Muscle of back (tissue), 3 donors: ENCODE measurements at regions not wholly inside any gene's neighbourhood (a gene's known extent, or its start where the extent isn't known, plus 50 kb on each side); places are given as distances from the start of the nearest gene placed in this dataset.
"Not testable (repeated sequence)": the region's sequence is repeated elsewhere in the genome, so short reads cannot be mapped to it uniquely, and the experiment has no call there.

Experiments used
- DNase-seq, 3 donors: peaks; one replicate each; pipeline versions ENCODE4 v3.0.0 to v3.0.0-alpha.2; 2013

GRCh38 chr7:69419934-69420333 is 178.3 kb upstream of the AUTS2 start:
- DNase-seq, result no peak

GRCh38 chr7:69422574-69422985 is 175.7 kb upstream of the AUTS2 start:
- peak in 2 of 3 donors; percentile 80 to 88 for DNase-seq

- no peak for DNase-seq
Observed at GRCh38 chr7:69426705-69427104, 171.6 kb upstream of the AUTS2 start.

GRCh38 chr7:69428089-69428488 is 170.2 kb upstream of the AUTS2 start:
- DNase-seq, result no peak

GRCh38 chr7:69429911-69430383 is 168.3 kb upstream of the AUTS2 start:
- DNase-seq, result peak; percentile 89 to 96 (median 90)

- peak in 2 of 3 donors; percentile 67 to 84 for DNase-seq
Observed at GRCh38 chr7:69430384-69431021, 167.8 kb upstream of the AUTS2 start.

GRCh38 chr7:69431626-69432025 is 166.6 kb upstream of the AUTS2 start:
- DNase-seq, result no peak

GRCh38 chr7:69432276-69432675 is 166.0 kb upstream of the AUTS2 start:
- DNase-seq, result not testable (repeated sequence)

GRCh38 chr7:69433081-69433480 is 165.2 kb upstream of the AUTS2 start:
- no peak for DNase-seq

- peak in 1 of 3 donors; percentile 72 for DNase-seq
Observed at GRCh38 chr7:69434398-69434815, 163.9 kb upstream of the AUTS2 start.

- DNase-seq, result no peak
Observed at GRCh38 chr7:69435711-69436110, 162.6 kb upstream of the AUTS2 start.

- DNase-seq, result no peak
Observed at GRCh38 chr7:69436946-69437345, 161.3 kb upstream of the AUTS2 start.

- peak; percentile 58 to 88 (median 84) for DNase-seq
Observed at GRCh38 chr7:69438584-69439412, 159.5 kb upstream of the AUTS2 start.

- DNase-seq, result no peak
Observed at GRCh38 chr7:69439636-69440325, 158.5 kb upstream of the AUTS2 start.

GRCh38 chr7:69440976-69441375 is 157.3 kb upstream of the AUTS2 start:
- no peak for DNase-seq

- DNase-seq, result no peak
Observed at GRCh38 chr7:69443136-69443535, 155.1 kb upstream of the AUTS2 start.

- no peak for DNase-seq
Observed at GRCh38 chr7:69445541-69445940, 152.7 kb upstream of the AUTS2 start.

GRCh38 chr7:69446213-69446612 is 152.1 kb upstream of the AUTS2 start:
- DNase-seq, result not testable (repeated sequence)

- peak in 2 of 3 donors; percentile 59 to 72 for DNase-seq
Observed at GRCh38 chr7:69448071-69448470, 150.2 kb upstream of the AUTS2 start.

GRCh38 chr7:69450456-69450855 is 147.8 kb upstream of the AUTS2 start:
- peak in 1 of 3 donors; percentile 40 for DNase-seq

- no peak for DNase-seq
Observed at GRCh38 chr7:69451715-69452114, 146.6 kb upstream of the AUTS2 start.

- no peak for DNase-seq
Observed at GRCh38 chr7:69452797-69453196, 145.5 kb upstream of the AUTS2 start.
